Progenitor cell of endocrine pancreas (in vitro differentiated cells): ENCODE measurements at regions not wholly inside any gene's neighbourhood (a gene's known extent, or its start where the extent isn't known, plus 50 kb on each side); places are given as distances from the start of the nearest gene placed in this dataset.

Experiments
- DNase-seq: peaks from one replicate; pipeline ENCODE4 v3.0.0; 2021; ENCODE audit warnings: low spot score; ENCODE audit not compliant: unreplicated experiment
- H3K27ac Mint-ChIP-seq: 2 replicates; pipeline ENCODE4 v1.8.0; 2021; ENCODE audit warnings: mild to moderate bottlenecking, moderate library complexity, mixed read lengths
- H3K27me3 Mint-ChIP-seq: 2 replicates; pipeline ENCODE4 v1.8.0; 2021; ENCODE audit warnings: mixed read lengths
- H3K36me3 Mint-ChIP-seq: 2 replicates; pipeline ENCODE4 v1.8.0; 2022; ENCODE audit warnings: mixed read lengths; ENCODE audit not compliant: insufficient read depth
- H3K4me1 Mint-ChIP-seq: 2 replicates; pipeline ENCODE4 v1.8.0; 2021; ENCODE audit warnings: low read depth, mixed read lengths
- H3K4me3 Mint-ChIP-seq: 2 replicates; pipeline ENCODE4 v1.8.0; 2021; ENCODE audit warnings: low read depth, mild to moderate bottlenecking, moderate library complexity, mixed read lengths
- H3K9me3 Mint-ChIP-seq: 2 replicates; pipeline ENCODE4 v1.8.0; 2021; ENCODE audit warnings: low read depth, mixed read lengths
- CTCF ChIP-seq: fragments of 200-600 bp; sonication (generic); IDR thresholded peaks from one replicate; pipeline ENCODE4 v1.5.0; 2021; ENCODE audit warnings: antibody characterized with exemption, mild to moderate bottlenecking; ENCODE audit not compliant: unreplicated experiment

- H3K36me3 Mint-ChIP-seq: no peaks in the 10 kb centered on the region
- TF ChIP-seq CTCF: no peak
- H3K27ac Mint-ChIP-seq: no peak overlapping the region
- H3K9me3 Mint-ChIP-seq: peaks cover 5% of the 10 kb centered on the region
- no peaks in the 10 kb centered on the region for H3K27me3 Mint-ChIP-seq
- no peak overlapping the region for H3K4me3 Mint-ChIP-seq
- peaks cover 4% of the 10 kb centered on the region for H3K4me1 Mint-ChIP-seq
- DNase-seq: no peak
Measured at GRCh38 chr5:13325765-13326164, 618.7 kb downstream of the DNAH5 start.

DNA sequence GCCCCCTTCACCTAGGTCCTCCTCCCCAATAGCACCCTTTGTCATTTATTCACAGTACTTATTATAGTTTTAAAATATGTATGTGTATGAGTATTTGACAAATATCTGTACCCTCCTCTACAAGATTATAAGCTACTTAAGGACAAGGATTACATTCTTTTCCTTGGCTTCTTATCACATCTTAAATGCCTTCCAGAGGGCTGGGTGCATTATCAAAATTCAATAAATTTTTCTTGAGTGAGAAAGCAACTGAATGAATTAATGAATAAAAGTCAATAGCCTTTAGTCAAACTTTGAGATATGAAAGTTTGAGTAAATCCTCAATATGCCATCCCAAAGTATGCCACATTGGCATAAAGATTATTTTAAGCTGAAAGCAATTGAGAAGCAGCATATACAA, 621.7 kb downstream of the DNAH5 start:
- H3K36me3 Mint-ChIP-seq: no peaks in the 10 kb centered on the region
- no peak for TF ChIP-seq CTCF
- H3K27ac Mint-ChIP-seq: no peak overlapping the region
- DNase-seq: no peak
- H3K9me3 Mint-ChIP-seq: peaks cover 8% of the 10 kb centered on the region
- no peaks in the 10 kb centered on the region for H3K27me3 Mint-ChIP-seq
- no peak overlapping the region for H3K4me3 Mint-ChIP-seq
- H3K4me1 Mint-ChIP-seq: peaks cover 4% of the 10 kb centered on the region

GRCh38 chr5:13317654-13318053, 626.8 kb downstream of the DNAH5 start:
- DNase-seq: no peak
- Mint-ChIP-seq H3K4me3 (no peak overlapping the region), H3K27me3 (no peaks in the 10 kb centered on the region), H3K27ac (no peak overlapping the region), H3K36me3 (peaks cover 3% of the 10 kb centered on the region), H3K9me3 (peaks cover 20% of the 10 kb centered on the region), H3K4me1 (peaks cover 5% of the 10 kb centered on the region)
- TF ChIP-seq CTCF: no peak

DNA sequence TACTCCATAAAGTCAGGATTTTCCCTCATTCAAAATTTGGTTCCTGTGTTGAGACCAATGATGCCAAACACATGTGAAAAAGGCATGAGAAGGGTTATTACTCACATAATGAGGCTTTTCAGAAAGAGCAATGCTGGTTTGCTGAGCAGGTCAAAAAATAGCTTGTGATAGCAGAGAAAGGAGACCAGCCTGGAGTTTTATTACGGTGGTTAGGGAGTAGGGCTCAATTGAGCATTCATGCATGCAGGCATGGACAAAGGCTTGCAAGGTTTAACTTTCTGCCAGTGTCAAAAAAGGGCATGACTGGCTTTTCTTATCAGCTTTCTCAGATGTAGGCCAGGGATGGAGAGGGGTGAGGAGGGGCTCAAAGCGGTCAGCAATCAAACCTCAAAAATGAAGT, 628.3 kb downstream of the DNAH5 start:
- Mint-ChIP-seq H3K4me1 (peaks cover 3% of the 10 kb centered on the region), H3K36me3 (peaks cover 3% of the 10 kb centered on the region), H3K27me3 (no peaks in the 10 kb centered on the region), H3K9me3 (peaks cover 20% of the 10 kb centered on the region), H3K27ac (peak overlapping the region; percentile 8), H3K4me3 (no peak overlapping the region)
- TF ChIP-seq CTCF: no peak
- DNase-seq: no peak

DNA sequence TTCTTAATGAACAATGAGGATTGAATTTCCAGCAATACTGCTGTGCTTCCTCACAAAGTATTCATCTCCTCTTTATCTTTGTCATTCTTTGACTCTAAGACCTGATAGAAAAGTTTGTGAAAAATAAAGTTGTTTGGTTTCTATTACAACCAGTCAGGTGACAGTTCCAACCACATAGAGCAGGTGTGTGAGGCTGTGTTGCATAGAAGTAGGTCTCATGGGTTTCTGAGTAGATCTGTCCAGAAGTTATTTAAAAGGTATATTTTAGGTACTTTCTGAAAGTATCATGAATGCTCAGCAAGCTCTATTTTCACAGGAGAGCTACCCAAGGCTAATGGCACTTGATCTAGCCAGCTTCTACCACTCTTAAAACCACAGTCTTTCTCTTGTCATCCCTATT, 637.0 kb downstream of the DNAH5 start:
- no peak overlapping the region for H3K27ac Mint-ChIP-seq
- H3K27me3 Mint-ChIP-seq: no peaks in the 10 kb centered on the region
- TF ChIP-seq CTCF: no peak
- no peaks in the 10 kb centered on the region for H3K36me3 Mint-ChIP-seq
- no peaks in the 10 kb centered on the region for H3K9me3 Mint-ChIP-seq
- H3K4me1 Mint-ChIP-seq: peaks cover 5% of the 10 kb centered on the region
- no peak overlapping the region for H3K4me3 Mint-ChIP-seq
- no peak for DNase-seq

DNA sequence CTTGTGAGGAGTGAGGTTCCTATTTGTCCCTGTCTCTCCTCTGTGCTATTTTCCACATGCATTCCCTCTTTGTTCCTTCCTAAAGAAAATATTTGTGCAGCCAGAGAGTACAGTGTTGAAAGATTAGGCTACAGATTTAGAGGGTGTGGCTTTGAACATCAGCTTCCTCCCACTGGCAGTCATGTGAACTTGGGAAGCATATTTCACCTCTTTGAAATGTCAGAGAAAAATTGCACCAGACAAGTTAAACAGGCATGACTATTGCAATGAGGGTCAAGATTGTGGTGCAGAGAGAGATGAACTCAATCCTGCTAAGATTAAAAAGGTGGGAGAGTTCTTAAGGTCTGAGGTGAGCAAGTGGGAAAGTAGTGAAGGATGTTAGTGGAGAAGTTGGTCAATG, 641.0 kb downstream of the DNAH5 start:
- Mint-ChIP-seq H3K36me3 (no peaks in the 10 kb centered on the region), H3K4me3 (no peak overlapping the region), H3K27me3 (no peaks in the 10 kb centered on the region), H3K4me1 (peaks cover 5% of the 10 kb centered on the region), H3K9me3 (no peaks in the 10 kb centered on the region), H3K27ac (peak overlapping the region; percentile 56)
- no peak for DNase-seq
- no peak for TF ChIP-seq CTCF
